Activated T-cell treated with anti-CD3 and anti-CD28 coated beads for 4 hours (primary cell): ENCODE measurements at regions not wholly inside any gene's neighbourhood (a gene's known extent, or its start where the extent isn't known, plus 50 kb on each side); places are given as distances from the start of the nearest gene placed in this dataset.
"Not testable (repeated sequence)": the region's sequence is repeated elsewhere in the genome, so short reads cannot be mapped to it uniquely, and the experiment has no call there.

Experiments
- DNase-seq: peaks from one replicate; pipeline ENCODE4 v3.0.0-alpha.2; 2020

GRCh38 chr13:18741696-18742095 lies 439.9 kb downstream of the TUBA3C start:
- not testable (repeated sequence) for DNase-seq

GRCh38 chr13:18739310-18739709 lies 442.3 kb downstream of the TUBA3C start:
- DNase-seq, result no peak

GRCh38 chr13:18738086-18738485 lies 443.5 kb downstream of the TUBA3C start:
- DNase-seq, result not testable (repeated sequence)

GRCh38 chr13:18727138-18727537 lies 454.5 kb downstream of the TUBA3C start:
- not testable (repeated sequence) for DNase-seq

- not testable (repeated sequence) for DNase-seq
These were observed 455.1 kb downstream of the TUBA3C start for GRCh38 chr13:18726524-18726923.

GRCh38 chr13:18725242-18725822 lies 456.3 kb downstream of the TUBA3C start:
- DNase-seq, result not testable (repeated sequence)

GRCh38 chr13:18714889-18715288 lies 466.7 kb downstream of the TUBA3C start:
- no peak for DNase-seq

GRCh38 chr13:18710673-18711072 lies 471.0 kb downstream of the TUBA3C start:
- not testable (repeated sequence) for DNase-seq

GRCh38 chr13:18706538-18706937 lies 475.1 kb downstream of the TUBA3C start:
- DNase-seq, result not testable (repeated sequence)

GRCh38 chr13:18702464-18703247 lies 479.0 kb downstream of the TUBA3C start:
- DNase-seq, result not testable (repeated sequence)

- not testable (repeated sequence) for DNase-seq
These were observed 483.3 kb downstream of the TUBA3C start for GRCh38 chr13:18698332-18698731.

GRCh38 chr13:18697851-18698250 lies 483.8 kb downstream of the TUBA3C start:
- not testable (repeated sequence) for DNase-seq

GRCh38 chr13:18697221-18697620 lies 484.4 kb downstream of the TUBA3C start:
- not testable (repeated sequence) for DNase-seq

GRCh38 chr13:18677403-18677802 lies 504.2 kb downstream of the TUBA3C start:
- DNase-seq, result not testable (repeated sequence)

- not testable (repeated sequence) for DNase-seq
These were observed 506.4 kb downstream of the TUBA3C start for GRCh38 chr13:18675268-18675667.

- DNase-seq, result not testable (repeated sequence)
These were observed 507.8 kb downstream of the TUBA3C start for GRCh38 chr13:18673794-18674193.

GRCh38 chr13:18666585-18666984 lies 515.0 kb downstream of the TUBA3C start:
- DNase-seq, result not testable (repeated sequence)

GRCh38 chr13:18665716-18666115 lies 515.9 kb downstream of the TUBA3C start:
- not testable (repeated sequence) for DNase-seq

GRCh38 chr13:18665124-18665523 lies 516.5 kb downstream of the TUBA3C start:
- DNase-seq, result not testable (repeated sequence)

GRCh38 chr13:18663222-18663621 lies 518.4 kb downstream of the TUBA3C start:
- DNase-seq, result not testable (repeated sequence)

GRCh38 chr13:18643644-18644172 lies 537.9 kb downstream of the TUBA3C start:
- DNase-seq, result peak; percentile 1

- DNase-seq, result not testable (repeated sequence)
These were observed 552.7 kb downstream of the TUBA3C start for GRCh38 chr13:18628928-18629327.

- DNase-seq, result no peak
These were observed 553.2 kb downstream of the TUBA3C start for GRCh38 chr13:18628428-18628827.

GRCh38 chr13:18624061-18624460 lies 557.6 kb downstream of the TUBA3C start:
- DNase-seq, result not testable (repeated sequence)
